ENCODE measurements at regions not wholly inside any gene's neighbourhood (a gene's known extent, or its start where the extent isn't known, plus 50 kb on each side); places are given as distances from the start of the nearest gene placed in this dataset.

DNA sequence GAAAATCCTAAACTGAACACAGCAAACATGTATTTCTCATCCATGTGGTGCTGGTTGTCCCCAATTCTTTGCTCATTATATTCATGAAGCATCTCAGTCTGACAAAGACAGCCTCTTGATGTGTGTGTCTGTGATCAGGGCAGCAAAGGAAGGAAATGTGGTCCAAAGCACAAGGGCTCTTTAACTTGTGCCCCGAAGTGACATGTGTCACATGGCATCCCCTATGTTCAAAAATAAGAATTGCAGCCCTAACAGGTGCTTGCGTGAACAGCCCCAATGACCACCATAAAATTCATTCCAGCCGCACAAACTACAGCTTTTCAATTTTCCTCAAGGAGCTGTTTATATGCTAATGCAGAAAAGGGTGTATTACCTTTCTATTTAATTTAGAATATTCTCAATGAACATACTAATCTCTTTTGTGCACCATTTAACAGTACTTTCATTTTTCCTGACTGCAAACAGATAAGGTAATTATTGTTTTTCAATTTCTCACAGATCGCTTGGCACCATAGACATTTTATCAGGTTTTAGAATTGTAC lies 231.9 kb upstream of the CTSO start:
- Histone ChIP-seq H3K4me3 (ENCODE audit: low read length) (no peak overlapping the region), H3K36me3 (ENCODE audit: insufficient read depth, low read depth, low read length) (no peaks in the 10 kb centered on the region), H3K27ac (ENCODE audit: low read length) (no peak overlapping the region), H3K4me1 (ENCODE audit: insufficient read depth, low read length) (no peaks in the 10 kb centered on the region), H3K9ac (ENCODE audit: low read depth, low read length) (no peak overlapping the region), H3K9me3 (ENCODE audit: insufficient read depth, low read depth, low read length) (no peaks in the 10 kb centered on the region), H3K27me3 (ENCODE audit: insufficient read depth, low read length) (no peaks in the 10 kb centered on the region)

DNA sequence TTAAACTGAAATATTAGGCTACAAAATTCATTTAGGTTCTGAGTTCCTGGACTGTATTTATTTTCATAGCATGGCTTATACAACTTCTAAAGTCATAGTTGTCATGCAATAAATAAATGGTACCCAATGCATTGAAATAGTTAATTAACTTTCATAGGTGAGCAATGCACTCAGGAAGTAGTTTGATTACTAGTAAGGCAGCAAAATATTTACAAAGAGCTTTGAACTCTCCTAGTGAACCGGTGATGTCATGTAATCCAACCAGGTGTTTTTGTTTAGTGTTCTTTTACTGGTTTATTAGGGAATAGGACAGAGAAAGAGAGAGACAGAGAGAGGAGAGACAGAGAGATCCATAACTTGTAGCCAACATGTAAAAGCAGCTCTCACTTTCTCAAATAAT lies 228.6 kb upstream of the CTSO start:
- Histone ChIP-seq H3K27ac (ENCODE audit: low read length) (no peak overlapping the region), H3K9me3 (ENCODE audit: insufficient read depth, low read depth, low read length) (no peaks in the 10 kb centered on the region), H3K4me1 (ENCODE audit: insufficient read depth, low read length) (no peaks in the 10 kb centered on the region; the same call in 1 of the 2 replicates), H3K9ac (ENCODE audit: low read depth, low read length) (no peak overlapping the region), H3K4me3 (ENCODE audit: low read length) (no peak overlapping the region), H3K36me3 (ENCODE audit: insufficient read depth, low read depth, low read length) (no peaks in the 10 kb centered on the region), H3K27me3 (ENCODE audit: insufficient read depth, low read length) (no peaks in the 10 kb centered on the region)

DNA sequence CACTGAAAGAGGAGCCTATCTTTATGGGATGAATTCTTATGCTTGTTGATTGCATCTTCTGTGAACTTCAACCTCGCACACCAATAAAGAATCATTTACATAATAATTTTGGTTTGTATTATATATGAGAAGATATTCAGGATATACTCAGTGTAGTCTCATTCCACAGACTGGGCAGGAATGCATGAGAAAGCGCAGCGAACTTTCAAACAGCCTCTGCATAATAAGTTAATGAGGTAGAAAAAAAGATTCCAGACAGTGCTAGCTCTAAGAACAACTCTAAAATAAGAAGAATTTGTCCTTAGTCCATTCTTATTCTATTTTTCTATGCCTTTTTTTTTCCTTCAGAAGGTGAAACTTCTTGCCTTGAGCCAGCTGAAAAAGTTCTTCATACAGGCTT lies 224.3 kb upstream of the CTSO start:
- H3K4me1 ChIP-seq (ENCODE audit: insufficient read depth, low read length), result peaks cover 9% of the 10 kb centered on the region
- H3K4me3 ChIP-seq (ENCODE audit: low read length), result no peak overlapping the region
- H3K27ac ChIP-seq (ENCODE audit: low read length), result no peak overlapping the region
- H3K36me3 ChIP-seq (ENCODE audit: insufficient read depth, low read depth, low read length), result no peaks in the 10 kb centered on the region
- H3K9me3 ChIP-seq (ENCODE audit: insufficient read depth, low read depth, low read length), result no peaks in the 10 kb centered on the region
- H3K27me3 ChIP-seq (ENCODE audit: insufficient read depth, low read length), result no peaks in the 10 kb centered on the region
- no peak overlapping the region for H3K9ac ChIP-seq (ENCODE audit: low read depth, low read length)

DNA sequence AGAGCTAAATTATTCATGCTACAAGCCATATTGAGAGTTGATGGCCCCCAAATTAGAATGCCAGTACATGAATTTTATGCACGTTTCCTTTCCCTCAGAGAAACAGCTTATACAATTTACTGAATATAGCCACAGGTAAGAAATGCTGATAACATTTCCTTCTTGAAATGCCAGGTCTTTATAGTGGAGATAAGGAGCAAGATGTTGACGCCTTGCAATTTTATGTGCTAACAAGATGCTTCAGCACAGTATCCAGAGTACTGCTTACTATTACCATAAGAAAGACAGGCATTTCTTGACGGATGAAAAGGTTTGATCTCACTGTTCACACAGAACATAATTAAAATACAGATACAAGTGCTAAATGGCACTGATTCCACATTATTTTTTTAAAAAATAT lies 223.2 kb upstream of the CTSO start:
- no peak overlapping the region; the same call in 1 of the 2 replicates for H3K4me3 ChIP-seq (ENCODE audit: low read length)
- H3K27ac ChIP-seq (ENCODE audit: low read length), result no peak overlapping the region
- H3K4me1 ChIP-seq (ENCODE audit: insufficient read depth, low read length), result peaks cover 9% of the 10 kb centered on the region
- no peak overlapping the region for H3K9ac ChIP-seq (ENCODE audit: low read depth, low read length)
- no peaks in the 10 kb centered on the region for H3K9me3 ChIP-seq (ENCODE audit: insufficient read depth, low read depth, low read length)
- no peaks in the 10 kb centered on the region for H3K27me3 ChIP-seq (ENCODE audit: insufficient read depth, low read length)
- H3K36me3 ChIP-seq (ENCODE audit: insufficient read depth, low read depth, low read length), result no peaks in the 10 kb centered on the region

DNA sequence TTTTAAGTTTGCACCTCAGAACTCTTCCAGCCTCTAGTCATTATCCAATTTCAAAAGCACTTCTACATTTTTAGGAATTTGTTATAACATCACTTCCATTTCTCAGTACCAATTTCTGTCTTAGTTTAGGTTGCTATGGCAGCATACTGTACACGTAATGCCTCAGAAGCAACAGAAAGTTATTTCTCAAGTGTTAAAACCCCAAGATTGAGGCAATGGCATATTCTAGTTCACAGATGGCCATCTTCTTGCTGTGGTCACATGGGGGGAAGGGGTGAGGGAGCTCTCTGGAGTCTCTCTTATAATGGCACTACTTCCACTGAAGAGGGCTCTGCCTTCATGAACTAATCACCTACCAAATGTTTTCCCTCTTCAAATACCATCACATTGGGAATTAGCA lies 220.3 kb upstream of the CTSO start:
- H3K27me3 ChIP-seq (ENCODE audit: insufficient read depth, low read length), result no peaks in the 10 kb centered on the region
- no peak overlapping the region for H3K4me3 ChIP-seq (ENCODE audit: low read length)
- H3K4me1 ChIP-seq (ENCODE audit: insufficient read depth, low read length), result peaks cover 13% of the 10 kb centered on the region
- no peak overlapping the region for H3K27ac ChIP-seq (ENCODE audit: low read length)
- H3K36me3 ChIP-seq (ENCODE audit: insufficient read depth, low read depth, low read length), result no peaks in the 10 kb centered on the region
- no peaks in the 10 kb centered on the region for H3K9me3 ChIP-seq (ENCODE audit: insufficient read depth, low read depth, low read length)
- no peak overlapping the region for H3K9ac ChIP-seq (ENCODE audit: low read depth, low read length)

DNA sequence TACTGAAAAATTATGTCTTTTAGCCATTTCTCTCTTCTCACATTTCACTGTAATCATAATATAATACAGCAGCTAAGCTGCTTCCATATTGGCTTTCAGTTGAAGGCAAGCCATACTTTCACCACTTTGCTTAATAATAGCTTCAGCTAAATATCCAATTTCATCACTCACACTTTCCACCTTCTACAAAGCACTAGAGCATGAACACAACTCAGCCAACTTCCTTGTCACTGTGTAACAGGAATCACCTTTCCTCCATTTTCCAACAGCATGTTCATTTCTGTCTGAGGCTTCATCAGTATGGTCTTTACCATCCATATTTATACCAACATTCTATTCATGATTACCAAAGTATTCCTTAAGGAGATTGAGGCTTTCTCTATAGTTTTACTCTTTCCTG lies 219.8 kb upstream of the CTSO start:
- no peak overlapping the region for H3K9ac ChIP-seq (ENCODE audit: low read depth, low read length)

DNA sequence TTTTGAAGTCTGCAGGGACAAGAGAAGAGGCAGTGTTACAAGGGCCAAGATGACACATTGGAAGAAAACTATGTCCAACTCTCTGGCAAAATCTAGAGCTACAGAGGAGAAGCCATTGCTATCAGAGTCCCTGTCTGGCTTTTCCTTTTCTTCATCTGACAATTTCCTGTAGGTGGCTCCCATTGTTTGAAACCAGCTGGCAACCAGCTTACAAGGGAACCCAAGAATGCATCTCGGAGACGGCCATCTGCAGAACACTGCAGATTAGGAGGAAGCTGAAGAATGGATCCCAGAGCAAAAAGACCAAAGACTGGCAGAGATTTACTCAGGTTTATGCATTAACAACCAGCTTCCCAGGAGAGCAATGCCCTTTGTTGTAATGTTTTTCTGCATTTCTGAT lies 216.2 kb upstream of the CTSO start:
- Histone ChIP-seq H3K27ac (ENCODE audit: low read length) (no peak overlapping the region), H3K36me3 (ENCODE audit: insufficient read depth, low read depth, low read length) (no peaks in the 10 kb centered on the region)

More for the DNA sequence above, 219.8 kb upstream of the CTSO start:
- no peaks in the 10 kb centered on the region for H3K36me3 ChIP-seq (ENCODE audit: insufficient read depth, low read depth, low read length)
- no peaks in the 10 kb centered on the region for H3K27me3 ChIP-seq (ENCODE audit: insufficient read depth, low read length)
- no peak overlapping the region for H3K27ac ChIP-seq (ENCODE audit: low read length)
- peaks cover 13% of the 10 kb centered on the region for H3K4me1 ChIP-seq (ENCODE audit: insufficient read depth, low read length)
- H3K4me3 ChIP-seq (ENCODE audit: low read length), result no peak overlapping the region
- no peaks in the 10 kb centered on the region for H3K9me3 ChIP-seq (ENCODE audit: insufficient read depth, low read depth, low read length)

DNA sequence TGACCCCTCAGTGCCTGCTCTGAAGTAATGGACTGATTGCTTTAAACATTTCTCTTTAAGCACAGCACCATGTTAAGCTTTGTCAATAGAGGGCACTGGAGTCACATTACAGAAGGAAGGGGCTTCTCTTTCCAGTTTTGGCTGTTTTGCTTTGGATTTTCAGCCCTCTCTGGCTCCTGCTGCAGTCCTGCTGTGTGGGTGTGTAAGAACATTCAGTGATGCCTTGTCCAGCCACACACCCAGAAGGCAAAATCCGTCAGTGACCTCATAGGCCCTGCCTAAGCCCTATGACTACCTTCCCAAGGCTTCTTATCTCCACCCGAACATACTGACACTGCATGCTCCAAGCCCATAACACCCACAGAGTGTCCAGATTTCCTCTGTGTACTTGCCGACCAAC lies 215.3 kb upstream of the CTSO start:
- no peak overlapping the region for H3K4me3 ChIP-seq (ENCODE audit: low read length)
- no peak overlapping the region for H3K9ac ChIP-seq (ENCODE audit: low read depth, low read length)
- H3K36me3 ChIP-seq (ENCODE audit: insufficient read depth, low read depth, low read length), result no peaks in the 10 kb centered on the region
- no peak overlapping the region for H3K27ac ChIP-seq (ENCODE audit: low read length)
- H3K4me1 ChIP-seq (ENCODE audit: insufficient read depth, low read length), result peaks cover 5% of the 10 kb centered on the region; the same call in 1 of the 2 replicates
- H3K9me3 ChIP-seq (ENCODE audit: insufficient read depth, low read depth, low read length), result no peaks in the 10 kb centered on the region
- no peaks in the 10 kb centered on the region for H3K27me3 ChIP-seq (ENCODE audit: insufficient read depth, low read length)

More for the DNA sequence above, 216.2 kb upstream of the CTSO start:
- peaks cover 5% of the 10 kb centered on the region; the same call in 1 of the 2 replicates for H3K4me1 ChIP-seq (ENCODE audit: insufficient read depth, low read length)
- H3K4me3 ChIP-seq (ENCODE audit: low read length), result no peak overlapping the region
- H3K9me3 ChIP-seq (ENCODE audit: insufficient read depth, low read depth, low read length), result no peaks in the 10 kb centered on the region
- no peak overlapping the region for H3K9ac ChIP-seq (ENCODE audit: low read depth, low read length)
- no peaks in the 10 kb centered on the region for H3K27me3 ChIP-seq (ENCODE audit: insufficient read depth, low read length)

DNA sequence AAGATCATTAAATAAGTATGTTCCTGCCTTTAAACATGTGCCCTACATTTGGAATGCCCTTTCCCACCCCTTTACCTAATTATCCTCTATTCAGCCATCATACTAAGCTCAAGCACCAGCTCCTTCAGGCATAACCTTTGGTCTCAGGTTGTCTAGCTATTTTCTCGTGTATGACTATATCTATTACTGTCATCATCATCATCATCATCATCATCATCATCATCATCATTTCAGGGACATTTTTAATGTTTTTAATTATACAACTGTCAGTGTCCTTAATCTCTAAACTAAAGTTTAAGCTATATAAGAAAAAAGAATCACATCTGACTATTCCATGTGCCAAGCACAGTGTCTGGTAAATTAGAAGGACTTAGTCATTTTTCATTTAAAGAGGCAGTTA lies 214.6 kb upstream of the CTSO start:
- H3K4me3 ChIP-seq (ENCODE audit: low read length), result no peak overlapping the region
- no peaks in the 10 kb centered on the region for H3K9me3 ChIP-seq (ENCODE audit: insufficient read depth, low read depth, low read length)
- peaks cover 5% of the 10 kb centered on the region; the same call in 1 of the 2 replicates for H3K4me1 ChIP-seq (ENCODE audit: insufficient read depth, low read length)
- no peaks in the 10 kb centered on the region for H3K27me3 ChIP-seq (ENCODE audit: insufficient read depth, low read length)
- no peak overlapping the region for H3K9ac ChIP-seq (ENCODE audit: low read depth, low read length)
- no peak overlapping the region for H3K27ac ChIP-seq (ENCODE audit: low read length)
- no peaks in the 10 kb centered on the region for H3K36me3 ChIP-seq (ENCODE audit: insufficient read depth, low read depth, low read length)

DNA sequence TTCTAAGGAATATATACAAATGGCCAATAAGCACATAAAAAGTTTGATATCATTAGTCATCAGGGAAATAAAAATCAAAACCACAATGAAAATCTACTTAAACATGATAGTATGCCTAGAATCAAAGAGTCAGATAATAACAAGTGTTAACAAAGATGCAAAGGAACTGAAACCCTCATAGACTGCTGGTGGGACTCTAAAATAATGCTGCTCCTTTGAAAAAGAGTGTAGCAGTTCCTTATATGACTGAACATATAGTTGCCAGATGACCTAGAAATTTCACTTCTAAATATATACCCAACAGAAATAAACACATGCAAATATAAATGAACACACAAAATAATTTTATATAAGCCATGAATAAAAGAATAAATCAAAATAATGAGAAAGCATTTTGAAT lies 205.1 kb upstream of the CTSO start:
- no peak overlapping the region for H3K27ac ChIP-seq (ENCODE audit: low read length)
- H3K9ac ChIP-seq (ENCODE audit: low read depth, low read length), result no peak overlapping the region
- no peaks in the 10 kb centered on the region for H3K4me1 ChIP-seq (ENCODE audit: insufficient read depth, low read length)
- H3K9me3 ChIP-seq (ENCODE audit: insufficient read depth, low read depth, low read length), result no peaks in the 10 kb centered on the region
- no peaks in the 10 kb centered on the region for H3K27me3 ChIP-seq (ENCODE audit: insufficient read depth, low read length)
- no peaks in the 10 kb centered on the region for H3K36me3 ChIP-seq (ENCODE audit: insufficient read depth, low read depth, low read length)
- H3K4me3 ChIP-seq (ENCODE audit: low read length), result no peak overlapping the region

DNA sequence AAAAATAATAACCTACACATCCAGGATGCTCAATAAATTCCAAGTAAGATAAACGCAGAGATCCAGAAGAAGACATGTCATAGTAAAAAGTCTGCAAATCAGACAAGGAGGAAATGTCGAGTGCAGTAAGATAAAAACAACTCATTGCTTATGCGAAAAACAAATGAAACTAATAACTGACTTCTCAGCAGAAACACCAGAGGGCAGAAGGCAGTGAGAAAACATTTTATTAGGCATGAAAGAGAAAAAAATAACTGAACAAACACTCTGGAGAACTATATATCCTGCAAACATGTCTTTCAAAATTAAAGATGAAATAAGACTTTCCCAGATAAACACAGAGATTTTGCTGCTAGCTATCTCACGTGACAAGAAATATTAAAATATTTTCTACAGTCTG lies 201.3 kb upstream of the CTSO start:
- H3K4me3 ChIP-seq (ENCODE audit: low read length), result no peak overlapping the region
- no peak overlapping the region for H3K27ac ChIP-seq (ENCODE audit: low read length)
- H3K36me3 ChIP-seq (ENCODE audit: insufficient read depth, low read depth, low read length), result no peaks in the 10 kb centered on the region
- H3K27me3 ChIP-seq (ENCODE audit: insufficient read depth, low read length), result no peaks in the 10 kb centered on the region
- no peaks in the 10 kb centered on the region for H3K9me3 ChIP-seq (ENCODE audit: insufficient read depth, low read depth, low read length)
- no peak overlapping the region for H3K9ac ChIP-seq (ENCODE audit: low read depth, low read length)
- no peaks in the 10 kb centered on the region for H3K4me1 ChIP-seq (ENCODE audit: insufficient read depth, low read length)

DNA sequence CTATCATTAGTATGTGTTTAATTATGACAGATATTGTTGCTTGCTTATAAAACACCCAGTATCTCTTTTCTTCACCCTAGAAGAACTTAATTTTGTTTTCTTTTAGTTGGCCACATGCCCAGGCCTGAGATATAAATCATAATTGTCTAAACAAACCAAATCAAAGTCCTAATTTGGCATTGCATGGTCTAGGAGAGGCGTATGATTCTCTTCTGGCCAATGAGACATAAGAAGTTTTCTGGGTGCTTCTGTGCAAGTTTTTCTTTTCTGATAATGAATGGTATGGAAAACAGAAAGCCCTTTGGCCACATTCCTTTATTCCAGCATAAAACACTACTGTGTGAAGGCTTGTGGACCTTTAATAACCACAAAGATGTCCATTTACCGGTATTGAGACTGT lies 192.9 kb upstream of the CTSO start:
- no peak overlapping the region for H3K4me3 ChIP-seq (ENCODE audit: low read length)
- H3K9ac ChIP-seq (ENCODE audit: low read depth, low read length), result no peak overlapping the region
- no peak overlapping the region for H3K27ac ChIP-seq (ENCODE audit: low read length)
- no peaks in the 10 kb centered on the region for H3K9me3 ChIP-seq (ENCODE audit: insufficient read depth, low read depth, low read length)
- H3K27me3 ChIP-seq (ENCODE audit: insufficient read depth, low read length), result no peaks in the 10 kb centered on the region
- no peaks in the 10 kb centered on the region for H3K4me1 ChIP-seq (ENCODE audit: insufficient read depth, low read length)
- H3K36me3 ChIP-seq (ENCODE audit: insufficient read depth, low read depth, low read length), result no peaks in the 10 kb centered on the region
